GM12892 (cell line): ENCODE measurements at regions not wholly inside any gene's neighbourhood (a gene's known extent, or its start where the extent isn't known, plus 50 kb on each side); places are given as distances from the start of the nearest gene placed in this dataset.

ENCODE experiments used
- POLR2A ChIP-seq: IDR thresholded peaks from 2 replicates; pipeline ENCODE4 v1.6.1; 2011; ENCODE audit warnings: low read depth, low read length, control low read depth
- TAF1 ChIP-seq: IDR thresholded peaks from 2 replicates; pipeline ENCODE4 v1.6.1; 2011; ENCODE audit warnings: low read depth, mild to moderate bottlenecking, control low read depth, low read length, borderline replicate concordance

- TF ChIP-seq POLR2A (no peak), TAF1 (no peak)
These were observed 185.3 kb downstream of the IBTK start for GRCh38 chr6:82062219-82062618.
